ENCODE measurements at regions not wholly inside any gene's neighbourhood (a gene's known extent, or its start where the extent isn't known, plus 50 kb on each side); places are given as distances from the start of the nearest gene placed in this dataset.

DNA sequence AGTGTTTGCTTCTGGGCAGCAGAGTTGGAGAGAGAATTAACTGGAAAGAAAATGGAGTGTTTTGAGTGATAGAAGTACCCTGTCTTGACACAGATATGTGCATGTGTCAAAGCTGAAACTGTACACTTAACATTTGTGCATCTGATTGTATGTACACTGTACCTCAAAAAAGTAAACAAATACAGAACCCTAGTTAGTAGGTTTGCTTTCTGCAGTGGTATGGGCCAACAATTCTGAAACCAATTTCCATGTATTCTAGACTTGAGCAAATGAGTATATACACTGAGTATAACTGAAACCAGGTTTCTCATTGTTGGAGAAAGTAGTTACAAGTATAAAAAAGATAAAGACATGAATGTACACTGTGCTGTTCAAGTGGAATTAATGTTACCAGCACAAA is 52.4 kb downstream of the ELAPOR2 start:
- TF ChIP-seq POLR2AphosphoS5 (IDR thresholded peaks at IDR 0.05) (no peak), POLR2A (IDR thresholded peaks at IDR 0.05; ENCODE audit: low read depth) (no peak), EP300 (IDR thresholded peaks at IDR 0.05) (no peak)
- TF ChIP-seq, protein P1, sequence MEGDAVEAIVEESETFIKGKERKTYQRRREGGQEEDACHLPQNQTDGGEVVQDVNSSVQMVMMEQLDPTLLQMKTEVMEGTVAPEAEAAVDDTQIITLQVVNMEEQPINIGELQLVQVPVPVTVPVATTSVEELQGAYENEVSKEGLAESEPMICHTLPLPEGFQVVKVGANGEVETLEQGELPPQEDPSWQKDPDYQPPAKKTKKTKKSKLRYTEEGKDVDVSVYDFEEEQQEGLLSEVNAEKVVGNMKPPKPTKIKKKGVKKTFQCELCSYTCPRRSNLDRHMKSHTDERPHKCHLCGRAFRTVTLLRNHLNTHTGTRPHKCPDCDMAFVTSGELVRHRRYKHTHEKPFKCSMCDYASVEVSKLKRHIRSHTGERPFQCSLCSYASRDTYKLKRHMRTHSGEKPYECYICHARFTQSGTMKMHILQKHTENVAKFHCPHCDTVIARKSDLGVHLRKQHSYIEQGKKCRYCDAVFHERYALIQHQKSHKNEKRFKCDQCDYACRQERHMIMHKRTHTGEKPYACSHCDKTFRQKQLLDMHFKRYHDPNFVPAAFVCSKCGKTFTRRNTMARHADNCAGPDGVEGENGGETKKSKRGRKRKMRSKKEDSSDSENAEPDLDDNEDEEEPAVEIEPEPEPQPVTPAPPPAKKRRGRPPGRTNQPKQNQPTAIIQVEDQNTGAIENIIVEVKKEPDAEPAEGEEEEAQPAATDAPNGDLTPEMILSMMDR (IDR thresholded peaks at IDR 0.05) = no peak
- Histone ChIP-seq H3K36me3 (no peaks in the 10 kb centered on the region), H3K9me3 (no peaks in the 10 kb centered on the region), H3K4me3 (no peak overlapping the region), H3K4me1 (peaks cover 0 to 16% (median 9%) of the 10 kb centered on the region in 4 donors), H3K27me3 (no peaks in the 10 kb centered on the region), H3K27ac (replicated peaks in 1 of 4) (no peak overlapping the region)
- intact Hi-C loops (cut with DNase I) = no loop called here
- DNase-seq (ENCODE audit: extremely low spot score) = no peak

DNA sequence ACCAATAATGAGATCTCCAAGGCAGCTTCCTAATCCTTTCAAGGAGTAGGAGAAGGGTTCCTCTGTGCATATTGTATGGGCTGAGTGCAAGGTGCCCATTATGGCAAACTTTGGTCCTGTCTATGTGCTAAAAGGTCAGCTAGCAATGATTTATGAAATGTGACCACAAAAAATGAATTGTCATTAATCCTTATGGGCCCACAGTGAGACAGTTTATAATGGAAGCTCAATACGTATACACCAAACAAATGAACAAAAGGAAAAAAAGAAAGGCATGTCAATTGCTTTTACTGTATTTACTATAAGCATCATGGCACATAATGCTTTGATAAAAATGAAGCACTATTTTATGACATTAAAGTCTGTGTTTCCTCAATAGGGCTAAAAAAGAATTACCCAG is 54.5 kb downstream of the ELAPOR2 start:
- intact Hi-C loops (cut with DNase I) = no loop called here
- Histone ChIP-seq H3K27me3 (no peaks in the 10 kb centered on the region), H3K27ac (replicated peaks in 1 of 4) (no peak overlapping the region), H3K9me3 (no peaks in the 10 kb centered on the region), H3K36me3 (no peaks in the 10 kb centered on the region), H3K4me3 (no peak overlapping the region), H3K4me1 (peaks cover 0 to 31% (median 25%) of the 10 kb centered on the region in 4 donors)
- DNase-seq (ENCODE audit: extremely low spot score) = no peak
- no peak for TF ChIP-seq EP300 (IDR thresholded peaks at IDR 0.05)
- no peak for TF ChIP-seq POLR2A (IDR thresholded peaks at IDR 0.05; ENCODE audit: low read depth)
- TF ChIP-seq POLR2AphosphoS5 (IDR thresholded peaks at IDR 0.05) = no peak
- TF ChIP-seq, protein P1 (IDR thresholded peaks at IDR 0.05) = no peak
- WGBS = 88% methylated on average over 1 of the region's 1 CpG

DNA sequence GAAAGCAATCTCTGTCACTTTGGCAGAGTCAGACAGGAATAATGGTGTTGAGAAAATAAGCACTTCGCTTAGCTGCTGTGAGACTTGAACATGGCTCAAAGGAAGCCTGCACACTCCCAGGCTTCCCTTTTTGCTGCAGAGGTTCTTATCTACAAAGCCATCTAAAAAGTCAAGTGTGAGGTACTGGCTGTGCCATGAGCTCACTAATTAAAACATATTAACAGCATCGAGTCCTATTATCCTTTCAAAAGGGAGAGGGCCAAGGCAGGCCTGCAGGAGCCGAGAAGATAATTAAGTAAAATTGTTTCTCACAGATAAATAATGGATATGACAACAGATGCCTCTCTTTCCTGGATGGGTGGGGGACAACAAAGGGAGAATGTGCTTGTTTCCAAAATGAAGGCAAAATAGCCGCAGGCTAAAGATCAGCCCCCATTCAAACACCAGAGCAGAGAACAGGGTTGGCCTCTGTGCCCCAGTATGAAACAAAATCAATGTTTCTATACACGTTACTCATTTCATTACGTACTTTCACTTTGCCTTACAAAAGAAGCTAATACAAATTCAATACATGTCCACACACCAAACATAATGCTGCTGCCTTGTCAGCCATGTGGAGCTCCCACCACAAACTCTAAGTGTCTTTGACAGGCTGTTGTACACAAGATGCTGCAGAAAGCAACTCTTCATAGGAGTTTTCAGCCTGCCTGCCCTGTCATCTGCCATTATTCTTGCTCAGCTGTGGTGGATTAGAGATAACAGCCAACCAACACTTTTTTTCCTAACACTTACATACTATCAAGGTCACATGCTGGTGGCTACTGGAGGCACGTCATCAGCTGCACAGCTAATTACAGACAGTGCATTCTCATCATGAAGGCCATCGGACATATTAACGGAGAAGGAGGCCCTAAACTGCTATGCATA is 55.3 kb downstream of the ELAPOR2 start:
- DNase-seq (ENCODE audit: extremely low spot score) = no peak
- Histone ChIP-seq H3K27me3 (no peaks in the 10 kb centered on the region), H3K36me3 (no peaks in the 10 kb centered on the region), H3K9me3 (no peaks in the 10 kb centered on the region), H3K4me3 (no peak overlapping the region), H3K4me1 (peaks cover 0 to 36% (median 28%) of the 10 kb centered on the region in 4 donors), H3K27ac (replicated peaks in 1 of 4) (no peak overlapping the region)
- 63% methylated on average over 9 of the region's 9 CpGs for WGBS
- no peak for TF ChIP-seq EP300 (IDR thresholded peaks at IDR 0.05)
- no peak for TF ChIP-seq POLR2AphosphoS5 (IDR thresholded peaks at IDR 0.05)
- no peak for TF ChIP-seq POLR2A (IDR thresholded peaks at IDR 0.05; ENCODE audit: low read depth)
- TF ChIP-seq, protein P1 (IDR thresholded peaks at IDR 0.05) = no peak
- intact Hi-C loops (cut with DNase I) = no loop called here

DNA sequence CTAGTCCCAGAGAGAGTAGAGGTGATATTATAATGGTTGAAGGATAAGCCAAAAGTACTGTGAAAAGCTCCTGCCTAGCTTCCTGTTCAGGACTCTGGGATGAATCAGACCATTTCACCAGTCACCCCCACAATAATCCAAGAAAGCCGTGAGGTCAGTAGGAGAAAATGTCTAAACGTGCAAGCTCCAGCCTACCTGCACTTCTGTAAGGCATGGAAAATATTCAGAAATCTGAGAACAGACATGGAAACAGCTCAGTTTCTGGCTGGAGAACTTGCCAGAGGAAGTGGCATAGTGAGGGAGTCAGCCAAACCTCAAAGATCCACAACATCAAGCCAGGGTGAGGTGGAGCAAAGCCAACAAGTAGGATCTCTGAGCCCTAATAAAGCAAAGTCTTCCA is 58.2 kb downstream of the ELAPOR2 start:
- H3K4me3 ChIP-seq = no peak overlapping the region
- H3K27ac ChIP-seq (replicated peaks in 1 of 4) = peak overlapping the region in 1 of 4 donors; percentile 17
- DNase-seq (ENCODE audit: extremely low spot score) = no peak
- TF ChIP-seq, protein P1 (IDR thresholded peaks at IDR 0.05) = no peak
- TF ChIP-seq POLR2A (IDR thresholded peaks at IDR 0.05; ENCODE audit: low read depth) (no peak), POLR2AphosphoS5 (IDR thresholded peaks at IDR 0.05) (no peak), EP300 (IDR thresholded peaks at IDR 0.05) (no peak)
- intact Hi-C loops (cut with DNase I) = no loop called here
- no peaks in the 10 kb centered on the region for H3K27me3 ChIP-seq
- H3K9me3 ChIP-seq = no peaks in the 10 kb centered on the region
- peaks cover 0 to 36% (median 28%) of the 10 kb centered on the region in 4 donors for H3K4me1 ChIP-seq
- no peaks in the 10 kb centered on the region for H3K36me3 ChIP-seq
- WGBS = 63% methylated on average over 2 of the region's 2 CpGs

Data from esophagus muscularis mucosa (tissue), 4 donors.